ENCODE measurements at regions not wholly inside any gene's neighbourhood (a gene's known extent, or its start where the extent isn't known, plus 50 kb on each side); places are given as distances from the start of the nearest gene placed in this dataset.
A peak's percentile ranks its signal among the peaks of the same experiment; 100 is the strongest.
"Not testable (repeated sequence)": the region's sequence is repeated elsewhere in the genome, so short reads cannot be mapped to it uniquely, and the experiment has no call there.

DNA sequence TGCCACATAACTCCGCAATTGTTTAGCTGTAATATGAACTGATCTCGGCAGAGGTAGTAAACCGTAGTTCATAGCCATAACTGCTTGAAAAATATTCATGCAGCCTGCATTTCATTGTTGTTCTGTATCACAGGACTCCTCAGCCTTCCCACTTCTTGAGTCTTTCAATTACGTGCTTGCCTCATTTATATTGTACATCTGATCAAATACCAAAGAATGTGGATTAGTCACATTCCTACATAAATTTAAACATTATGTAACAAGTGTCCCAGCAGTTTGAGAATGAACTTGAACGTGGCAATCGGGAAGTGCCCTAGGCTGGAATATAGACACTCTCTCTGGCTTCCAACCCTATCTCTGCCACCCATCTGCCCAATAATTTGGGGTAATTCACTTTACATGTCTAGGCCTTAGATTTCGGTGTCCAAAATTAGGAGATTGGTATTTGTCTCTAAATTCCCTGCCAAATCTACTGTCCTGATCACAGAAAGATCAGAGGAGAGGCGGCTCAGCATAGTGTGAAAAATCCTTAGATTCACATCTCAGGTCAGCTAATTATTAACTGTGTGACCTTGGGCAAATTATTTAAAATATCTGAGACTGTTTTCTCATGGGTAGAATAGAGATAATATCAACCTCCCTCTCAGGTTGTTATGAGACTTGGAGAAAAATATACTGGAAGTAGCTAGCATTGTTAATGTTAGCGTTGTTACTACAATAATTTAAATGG lies 215.1 kb upstream of the RFX3 start:
- no peaks in the 10 kb centered on the region for H3K36me3 Mint-ChIP-seq
- H3K27me3 Mint-ChIP-seq, result no peaks in the 10 kb centered on the region
- no peak for ATAC-seq
- H3K4me3 Mint-ChIP-seq, result no peak overlapping the region
- no peaks in the 10 kb centered on the region for H3K4me1 Mint-ChIP-seq
- no peaks in the 10 kb centered on the region for H3K9me3 Mint-ChIP-seq
- no peak overlapping the region for H3K27ac Mint-ChIP-seq

DNA sequence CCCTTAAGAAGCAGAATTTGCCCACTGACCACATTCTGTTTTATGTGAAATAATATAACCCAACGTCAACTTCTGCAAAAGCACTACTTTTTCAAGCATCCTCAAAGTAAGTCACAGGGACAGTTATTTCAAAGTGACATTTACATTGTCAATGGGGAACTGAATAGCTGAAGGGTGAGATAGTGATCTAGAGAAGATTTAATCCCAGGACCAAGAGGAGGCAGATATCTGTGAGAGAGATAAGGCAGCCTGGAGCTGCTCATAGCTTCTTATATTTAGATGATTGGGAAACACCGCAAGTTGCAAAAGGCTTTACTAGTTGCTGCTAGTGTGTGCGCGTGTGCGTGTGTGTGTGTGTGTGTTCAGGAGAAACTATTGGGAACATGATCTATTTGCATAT lies 210.4 kb upstream of the RFX3 start:
- no peaks in the 10 kb centered on the region for H3K27me3 Mint-ChIP-seq
- H3K36me3 Mint-ChIP-seq, result no peaks in the 10 kb centered on the region
- no peak for ATAC-seq
- no peaks in the 10 kb centered on the region for H3K9me3 Mint-ChIP-seq
- H3K4me1 Mint-ChIP-seq, result peaks cover 8% of the 10 kb centered on the region
- no peak overlapping the region for H3K27ac Mint-ChIP-seq
- no peak overlapping the region for H3K4me3 Mint-ChIP-seq

- no peaks in the 10 kb centered on the region for H3K27me3 Mint-ChIP-seq
- no peak for ATAC-seq
- H3K9me3 Mint-ChIP-seq, result no peaks in the 10 kb centered on the region
- peaks cover 8% of the 10 kb centered on the region for H3K4me1 Mint-ChIP-seq
- H3K36me3 Mint-ChIP-seq, result no peaks in the 10 kb centered on the region
- H3K27ac Mint-ChIP-seq, result no peak overlapping the region
- no peak overlapping the region for H3K4me3 Mint-ChIP-seq
Observed at GRCh38 chr9:3735251-3735650, 209.4 kb upstream of the RFX3 start.

DNA sequence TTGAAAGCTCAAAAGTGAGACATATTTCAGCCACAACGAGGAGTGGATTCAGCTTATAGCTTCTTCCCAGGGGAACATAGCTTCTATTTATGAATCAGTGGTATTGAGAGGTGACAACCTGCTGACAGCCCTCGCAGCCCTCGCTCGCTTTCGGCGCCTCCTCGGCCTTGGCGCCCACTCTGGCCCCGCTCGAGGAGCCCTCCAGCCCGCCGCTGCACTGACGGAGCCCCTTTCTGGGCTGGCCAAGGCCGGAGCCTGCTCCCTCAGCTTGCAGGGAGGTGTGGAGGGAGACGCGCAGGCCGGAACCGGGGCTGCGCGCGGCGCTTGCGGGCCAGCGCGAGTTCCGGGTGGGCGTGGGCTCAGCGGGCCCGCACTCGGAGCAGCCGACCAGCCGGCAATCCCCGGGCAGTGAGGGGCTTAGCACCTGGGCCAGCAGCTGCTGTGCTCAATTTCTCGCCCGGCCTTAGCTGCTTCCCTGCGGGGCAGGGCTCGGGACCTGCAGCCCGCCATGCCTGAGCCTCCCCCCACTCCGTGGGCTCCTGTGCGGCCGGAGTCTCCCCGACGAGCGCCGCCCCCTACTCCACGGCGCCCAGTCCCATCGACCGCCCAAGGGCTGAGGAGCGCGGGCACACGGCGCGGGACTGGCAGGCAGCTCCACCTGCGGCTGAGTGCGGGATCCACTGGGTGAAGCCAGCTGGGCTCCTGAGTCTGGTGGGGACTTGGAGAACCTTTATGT lies 207.9 kb upstream of the RFX3 start:
- not testable (repeated sequence) for H3K9me3 Mint-ChIP-seq, ATAC-seq, H3K36me3 Mint-ChIP-seq, H3K27me3 Mint-ChIP-seq, H3K4me3 Mint-ChIP-seq, H3K27ac Mint-ChIP-seq, H3K4me1 Mint-ChIP-seq

- Mint-ChIP-seq H3K27me3 (no peaks in the 10 kb centered on the region), H3K4me3 (no peak overlapping the region), H3K4me1 (peaks cover 8% of the 10 kb centered on the region), H3K9me3 (no peaks in the 10 kb centered on the region), H3K36me3 (no peaks in the 10 kb centered on the region), H3K27ac (no peak overlapping the region)
- ATAC-seq, result no peak
Observed at GRCh38 chr9:3733039-3733408, 207.2 kb upstream of the RFX3 start.

DNA sequence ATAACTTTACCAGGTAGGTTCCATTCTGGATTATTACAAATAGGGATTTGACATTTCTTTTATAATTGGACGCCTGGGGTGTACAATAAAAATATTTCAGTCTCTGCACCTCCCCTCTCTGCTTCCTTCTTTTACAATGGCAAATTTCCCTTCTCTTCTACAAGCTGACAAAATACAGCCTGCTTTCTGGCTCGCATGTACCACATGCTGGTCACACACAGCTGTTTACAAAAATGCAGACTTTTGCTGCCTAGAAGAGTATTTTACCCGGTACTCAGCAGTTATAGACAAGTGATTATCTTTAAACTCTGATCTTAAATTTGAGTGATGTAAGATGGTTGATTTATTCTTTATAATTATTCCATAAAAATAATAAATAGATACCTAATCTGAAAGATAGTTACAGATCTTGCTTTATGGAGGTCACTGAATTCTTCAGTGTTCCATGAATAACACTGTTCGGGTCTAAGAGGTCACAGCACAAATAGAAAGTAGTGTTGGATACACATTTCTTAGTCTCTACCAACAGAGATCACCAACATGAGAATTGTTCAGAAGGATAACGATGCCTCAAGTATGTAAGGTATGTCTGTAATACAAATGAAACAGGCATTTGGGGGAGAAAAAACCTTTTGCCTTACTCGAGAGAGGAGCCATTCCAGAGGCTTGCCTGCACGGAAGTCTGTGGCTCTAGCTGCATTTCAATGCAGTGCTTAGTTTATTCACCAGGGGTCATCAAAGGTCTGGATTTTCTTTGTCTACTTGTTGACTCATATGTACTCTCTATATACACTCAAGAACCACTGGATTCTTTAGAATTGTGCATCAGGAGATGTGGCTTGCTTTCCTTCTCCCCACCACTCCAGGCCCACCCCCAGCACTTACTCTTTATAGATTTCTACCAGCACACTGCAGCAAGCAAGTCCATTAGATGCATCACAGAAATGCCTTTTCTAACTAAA lies 206.6 kb upstream of the RFX3 start:
- Mint-ChIP-seq H3K4me3 (peak overlapping the region; percentile 23), H3K27me3 (no peaks in the 10 kb centered on the region), H3K36me3 (no peaks in the 10 kb centered on the region), H3K27ac (no peak overlapping the region), H3K4me1 (peaks cover 8% of the 10 kb centered on the region), H3K9me3 (no peaks in the 10 kb centered on the region)
- ATAC-seq, result peak; percentile 74

GRCh38 chr9:3730511-3730922 lies 204.7 kb upstream of the RFX3 start:
- ATAC-seq, result no peak
- H3K4me3 Mint-ChIP-seq, result no peak overlapping the region
- no peak overlapping the region for H3K27ac Mint-ChIP-seq

GRCh38 chr9:3721096-3721495 lies 195.3 kb upstream of the RFX3 start:
- H3K4me1 Mint-ChIP-seq, result no peaks in the 10 kb centered on the region
- H3K9me3 Mint-ChIP-seq, result no peaks in the 10 kb centered on the region
- no peaks in the 10 kb centered on the region for H3K27me3 Mint-ChIP-seq
- no peak overlapping the region for H3K27ac Mint-ChIP-seq
- no peak overlapping the region for H3K4me3 Mint-ChIP-seq
- ATAC-seq, result no peak
- no peaks in the 10 kb centered on the region for H3K36me3 Mint-ChIP-seq

More at GRCh38 chr9:3730511-3730922, 204.7 kb upstream of the RFX3 start:
- Mint-ChIP-seq H3K9me3 (no peaks in the 10 kb centered on the region), H3K27me3 (no peaks in the 10 kb centered on the region), H3K36me3 (no peaks in the 10 kb centered on the region), H3K4me1 (peaks cover 8% of the 10 kb centered on the region)

DNA sequence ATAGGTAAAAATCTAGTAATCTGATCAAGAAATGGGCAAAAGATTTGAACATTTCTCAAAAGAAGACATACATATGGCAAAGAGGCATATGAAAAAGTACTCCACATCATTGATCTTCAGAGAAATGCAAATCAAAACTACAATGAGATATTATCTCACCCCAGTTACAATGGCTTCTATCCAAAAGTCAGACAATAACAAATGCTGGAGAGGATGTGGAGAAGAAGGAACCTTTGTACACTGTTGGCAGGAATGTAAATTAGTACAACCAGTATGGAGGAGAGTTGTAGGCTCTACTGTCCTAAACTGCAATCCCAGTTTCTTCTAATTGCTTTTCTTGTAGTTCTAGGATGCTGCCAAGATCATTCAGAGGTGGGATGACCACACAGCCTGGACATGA lies 193.5 kb upstream of the RFX3 start:
- H3K36me3 Mint-ChIP-seq, result no peaks in the 10 kb centered on the region

GRCh38 chr9:3716415-3716814 lies 190.6 kb upstream of the RFX3 start:
- no peak overlapping the region for H3K4me3 Mint-ChIP-seq
- peaks cover 9% of the 10 kb centered on the region for H3K27me3 Mint-ChIP-seq
- no peaks in the 10 kb centered on the region for H3K36me3 Mint-ChIP-seq
- H3K9me3 Mint-ChIP-seq, result no peaks in the 10 kb centered on the region
- ATAC-seq, result no peak
- no peaks in the 10 kb centered on the region for H3K4me1 Mint-ChIP-seq
- H3K27ac Mint-ChIP-seq, result no peak overlapping the region

More for the DNA sequence above, 193.5 kb upstream of the RFX3 start:
- no peaks in the 10 kb centered on the region for H3K4me1 Mint-ChIP-seq
- ATAC-seq, result no peak
- H3K4me3 Mint-ChIP-seq, result no peak overlapping the region
- H3K27me3 Mint-ChIP-seq, result peaks cover 7% of the 10 kb centered on the region
- H3K9me3 Mint-ChIP-seq, result no peaks in the 10 kb centered on the region
- H3K27ac Mint-ChIP-seq, result no peak overlapping the region

- ATAC-seq, result no peak
- H3K9me3 Mint-ChIP-seq, result no peaks in the 10 kb centered on the region
- no peak overlapping the region for H3K4me3 Mint-ChIP-seq
- H3K27ac Mint-ChIP-seq, result no peak overlapping the region
- peaks cover 25% of the 10 kb centered on the region for H3K27me3 Mint-ChIP-seq
- no peaks in the 10 kb centered on the region for H3K36me3 Mint-ChIP-seq
- no peaks in the 10 kb centered on the region for H3K4me1 Mint-ChIP-seq
Observed at GRCh38 chr9:3708751-3709150, 182.9 kb upstream of the RFX3 start.

- ATAC-seq, result no peak
- Mint-ChIP-seq H3K4me3 (no peak overlapping the region), H3K27me3 (peaks cover 40% of the 10 kb centered on the region), H3K4me1 (no peaks in the 10 kb centered on the region), H3K9me3 (no peaks in the 10 kb centered on the region), H3K27ac (no peak overlapping the region), H3K36me3 (no peaks in the 10 kb centered on the region)
Observed at GRCh38 chr9:3704890-3705289, 179.1 kb upstream of the RFX3 start.

GRCh38 chr9:3700772-3701171 lies 175.0 kb upstream of the RFX3 start:
- H3K4me3 Mint-ChIP-seq, result no peak overlapping the region

GRCh38 chr9:3699883-3700282 lies 174.1 kb upstream of the RFX3 start:
- no peak overlapping the region for H3K27ac Mint-ChIP-seq
- no peaks in the 10 kb centered on the region for H3K4me1 Mint-ChIP-seq
- ATAC-seq, result no peak
- H3K36me3 Mint-ChIP-seq, result no peaks in the 10 kb centered on the region
- no peaks in the 10 kb centered on the region for H3K9me3 Mint-ChIP-seq
- no peak overlapping the region for H3K4me3 Mint-ChIP-seq
- H3K27me3 Mint-ChIP-seq, result peaks cover 35% of the 10 kb centered on the region

More at GRCh38 chr9:3700772-3701171, 175.0 kb upstream of the RFX3 start:
- H3K27me3 Mint-ChIP-seq, result peaks cover 40% of the 10 kb centered on the region
- no peaks in the 10 kb centered on the region for H3K9me3 Mint-ChIP-seq
- no peak for ATAC-seq
- no peak overlapping the region for H3K27ac Mint-ChIP-seq
- no peaks in the 10 kb centered on the region for H3K36me3 Mint-ChIP-seq
- H3K4me1 Mint-ChIP-seq, result no peaks in the 10 kb centered on the region

- H3K4me3 Mint-ChIP-seq, result no peak overlapping the region
- H3K36me3 Mint-ChIP-seq, result no peaks in the 10 kb centered on the region
- no peaks in the 10 kb centered on the region for H3K4me1 Mint-ChIP-seq
- no peak for ATAC-seq
- H3K27ac Mint-ChIP-seq, result no peak overlapping the region
- H3K27me3 Mint-ChIP-seq, result peaks cover 21% of the 10 kb centered on the region
- H3K9me3 Mint-ChIP-seq, result no peaks in the 10 kb centered on the region
Observed at GRCh38 chr9:3698531-3698930, 172.7 kb upstream of the RFX3 start.
